T-cell (primary cell): ENCODE measurements at regions not wholly inside any gene's neighbourhood (a gene's known extent, or its start where the extent isn't known, plus 50 kb on each side); places are given as distances from the start of the nearest gene placed in this dataset.

Experiments used
- ATAC-seq, 4 experiments: fragments of 200-7000 bp in 3 of 4; fragments of 150-1000 bp in 1 of 4; cut with Tn5 transposase; replicated peaks in 1 of 4; 1 replicate in 3 of 4; 2 replicates in 1 of 4; pipeline ENCODE4 v1.10.0; 2021; ENCODE audit warnings: moderate library complexity in 3 of 4, mild to moderate bottlenecking in 2 of 4, moderate number of reproducible peaks in 1 of 4
- CTCF ChIA-PET, 2 donors: fragments of 300-600 bp; sonication (Branson Sonifier 250); formaldehyde crosslinking; loops; one replicate each; lab custom pipeline; 2022; ENCODE audit warnings: antibody characterized with exemption in 2 of 2; lab: Charles Lee
- POLR2A ChIA-PET, 2 donors: fragments of 300-600 bp; sonication (Branson Sonifier 250); formaldehyde crosslinking; loops; one replicate each; lab custom pipeline; 2022; ENCODE audit warnings: antibody characterized with exemption in 2 of 2; lab: Charles Lee
- DNase-seq, 35 experiments: peaks; one replicate each; pipeline versions ENCODE4 v3.0.0 to v3.0.0-alpha.2; 2013 to 2023
- H3K27ac ChIP-seq: one replicate; pipeline ENCODE4 v1.5.1; 2013; ENCODE audit warnings: low read length
- H3K27me3 ChIP-seq, 2 experiments: replicated peaks in 1 of 2; 1 replicate in 1 of 2; 2 replicates in 1 of 2; pipeline versions ENCODE4 v1.6.1 to v1.7.0; 2013; ENCODE audit warnings: low read length in 1 of 2, mixed read lengths in 1 of 2; ENCODE audit not compliant: control insufficient read depth in 2 of 2, insufficient read depth in 2 of 2; ENCODE audit errors: extremely low read depth in 1 of 2
- H3K36me3 ChIP-seq, 2 donors: 1 replicate in 1 of 2; 2 replicates in 1 of 2; pipeline versions ENCODE4 v1.6.1 to v1.7.0; 2013; ENCODE audit warnings: low read length in 1 of 2; ENCODE audit not compliant: control insufficient read depth in 2 of 2, insufficient read depth in 1 of 2; ENCODE audit errors: extremely low read depth in 1 of 2
- H3K4me1 ChIP-seq, 2 experiments: 1 replicate in 1 of 2; 2 replicates in 1 of 2; pipeline versions ENCODE4 v1.6.1 to v1.7.0; 2013; ENCODE audit warnings: low read length in 2 of 2, mixed read lengths in 1 of 2; ENCODE audit not compliant: insufficient read depth in 2 of 2, control insufficient read depth in 1 of 2; ENCODE audit errors: extremely low read depth in 1 of 2
- H3K4me3 ChIP-seq, 2 donors: 1 replicate in 1 of 2; 2 replicates in 1 of 2; pipeline versions ENCODE4 v1.5.1 to v1.7.0; 2013; ENCODE audit warnings: mild to moderate bottlenecking in 2 of 2, low read length in 1 of 2, moderate library complexity in 1 of 2; ENCODE audit not compliant: control insufficient read depth in 1 of 2; ENCODE audit errors: extremely low read depth in 1 of 2
- H3K9me3 ChIP-seq: 2 replicates; pipeline ENCODE4 v1.7.0; 2013
- H3K27ac Mint-ChIP-seq, 2 donors: one replicate each; pipeline ENCODE4 v1.8.0; 2020 to 2021; ENCODE audit warnings: mild to moderate bottlenecking in 2 of 2, mixed read lengths in 2 of 2
- H3K27me3 Mint-ChIP-seq, 2 donors: one replicate each; pipeline ENCODE4 v1.8.0; 2021 to 2022; ENCODE audit warnings: mixed read lengths in 2 of 2
- H3K36me3 Mint-ChIP-seq: one replicate; pipeline ENCODE4 v1.8.0; 2021; ENCODE audit warnings: mixed read lengths
- H3K4me1 Mint-ChIP-seq, 3 donors: one replicate each; pipeline ENCODE4 v1.8.0; 2020 to 2022; ENCODE audit warnings: mixed read lengths in 3 of 3, mild to moderate bottlenecking in 1 of 3
- H3K4me3 Mint-ChIP-seq, 3 donors: one replicate each; pipeline ENCODE4 v1.8.0; 2020 to 2022; ENCODE audit warnings: mild to moderate bottlenecking in 3 of 3, mixed read lengths in 3 of 3, moderate library complexity in 3 of 3
- H3K9me3 Mint-ChIP-seq, 3 donors: one replicate each; pipeline ENCODE4 v1.8.0; 2020 to 2022; ENCODE audit warnings: mixed read lengths in 3 of 3
- WGBS: methylation state at CpG from one replicate; pipeline ENCODE4 v1.1.5; 2013; ENCODE audit warnings: missing lambda C conversion rate; ENCODE audit not compliant: insufficient coverage; 5-methylcytosine and 5-hydroxymethylcytosine counted together

DNA sequence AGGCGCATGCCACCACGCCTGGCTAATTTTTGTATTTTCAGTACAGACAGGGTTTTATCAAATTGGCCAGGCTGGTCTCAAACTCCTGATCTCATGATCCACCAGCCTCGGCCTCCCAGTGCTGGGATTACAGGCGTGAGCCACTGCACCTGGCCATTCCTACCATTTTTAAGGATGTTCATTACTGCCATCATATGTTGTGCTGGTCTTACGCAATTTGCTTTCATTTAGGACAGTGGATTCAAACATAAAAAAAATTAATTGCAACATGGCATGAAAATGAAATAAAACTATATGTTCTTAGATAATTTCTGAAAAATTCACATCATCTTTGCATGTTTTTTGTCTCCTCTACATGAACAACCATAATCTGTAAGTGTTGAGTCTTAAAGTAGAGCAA lies 527.7 kb downstream of the LTN1 start:
- WGBS, result 82% methylated on average over 3 of the region's 5 CpGs
- Mint-ChIP-seq H3K36me3 (no peaks in the 10 kb centered on the region), H3K9me3 (no peaks in the 10 kb centered on the region), H3K4me3 (no peak overlapping the region), H3K4me1 (no peaks in the 10 kb centered on the region), H3K27ac (no peak overlapping the region), H3K27me3 (peaks cover 11% of the 10 kb centered on the region in 2 donors)
- no peak overlapping the region for H3K4me3 ChIP-seq
- no peaks in the 10 kb centered on the region for H3K9me3 ChIP-seq
- H3K4me1 ChIP-seq, result no peaks in the 10 kb centered on the region
- H3K27ac ChIP-seq, result no peak overlapping the region
- ChIA-PET POLR2A (no interaction called here), CTCF (no interaction called here)
- no peaks in the 10 kb centered on the region for H3K27me3 ChIP-seq
- H3K36me3 ChIP-seq, result no peaks in the 10 kb centered on the region
- DNase-seq (no peak), ATAC-seq (no peak)

DNA sequence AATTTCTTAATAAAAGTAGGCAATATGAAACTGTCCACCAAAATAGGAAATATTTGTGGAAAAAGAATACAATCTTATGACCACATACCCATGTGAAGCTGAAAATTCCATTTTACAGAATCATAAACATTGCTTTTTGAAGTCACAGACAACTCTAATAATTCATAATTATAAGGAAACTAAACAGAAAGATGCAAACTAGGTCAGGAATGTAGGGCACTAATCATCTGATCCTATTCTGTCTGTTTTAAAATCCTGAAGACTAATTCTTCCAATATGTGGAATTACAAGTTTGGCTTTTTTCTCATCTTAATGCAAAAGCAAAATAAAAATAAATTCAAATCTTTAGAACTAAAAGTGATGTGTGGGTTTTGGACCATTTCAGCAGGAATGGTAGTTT lies 528.6 kb downstream of the LTN1 start:
- no peaks in the 10 kb centered on the region for H3K36me3 Mint-ChIP-seq
- Histone ChIP-seq H3K27ac (no peak overlapping the region), H3K4me3 (no peak overlapping the region), H3K36me3 (no peaks in the 10 kb centered on the region), H3K27me3 (no peaks in the 10 kb centered on the region), H3K4me1 (no peaks in the 10 kb centered on the region), H3K9me3 (no peaks in the 10 kb centered on the region)
- no peak overlapping the region for H3K4me3 Mint-ChIP-seq
- DNase-seq (no peak), ATAC-seq (no peak)
- ChIA-PET POLR2A (no interaction called here), CTCF (no interaction called here)
- no peaks in the 10 kb centered on the region for H3K9me3 Mint-ChIP-seq
- H3K27ac Mint-ChIP-seq, result no peak overlapping the region
- H3K27me3 Mint-ChIP-seq, result peaks cover 7 to 8% of the 10 kb centered on the region in 2 donors
- H3K4me1 Mint-ChIP-seq, result no peaks in the 10 kb centered on the region

DNA sequence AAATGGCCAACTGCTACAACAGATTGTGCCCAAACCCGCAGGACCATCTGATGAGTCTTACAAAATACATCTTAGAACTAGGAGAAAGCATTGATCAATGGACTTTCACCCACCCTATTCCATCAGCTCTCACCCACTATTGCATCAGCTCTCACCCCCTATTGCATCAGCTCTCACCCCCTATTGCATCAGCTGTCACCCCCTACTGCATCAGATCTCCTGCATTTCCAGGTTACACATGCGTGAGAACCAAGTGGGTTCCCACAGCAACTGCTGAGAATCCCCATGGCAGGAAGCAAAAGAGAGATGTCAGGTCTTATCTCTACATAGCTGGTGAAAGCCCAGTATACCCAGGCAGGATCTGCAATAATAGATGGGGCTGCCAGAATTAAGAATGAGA lies 533.5 kb downstream of the LTN1 start:
- H3K27ac ChIP-seq, result no peak overlapping the region
- H3K4me1 ChIP-seq, result no peaks in the 10 kb centered on the region
- no peaks in the 10 kb centered on the region for H3K27me3 Mint-ChIP-seq
- no peaks in the 10 kb centered on the region for H3K4me1 Mint-ChIP-seq
- H3K4me3 ChIP-seq, result no peak overlapping the region
- no peaks in the 10 kb centered on the region for H3K9me3 Mint-ChIP-seq
- H3K36me3 ChIP-seq, result no peaks in the 10 kb centered on the region
- CTCF ChIA-PET, result no interaction called here
- POLR2A ChIA-PET, result no interaction called here
- H3K27ac Mint-ChIP-seq, result no peak overlapping the region
- no peak overlapping the region for H3K4me3 Mint-ChIP-seq
- DNase-seq (no peak), ATAC-seq (no peak)
- H3K9me3 ChIP-seq, result peaks cover 2% of the 10 kb centered on the region
- 68% methylated on average over 2 of the region's 2 CpGs for WGBS
- H3K36me3 Mint-ChIP-seq, result no peaks in the 10 kb centered on the region
- no peaks in the 10 kb centered on the region for H3K27me3 ChIP-seq

DNA sequence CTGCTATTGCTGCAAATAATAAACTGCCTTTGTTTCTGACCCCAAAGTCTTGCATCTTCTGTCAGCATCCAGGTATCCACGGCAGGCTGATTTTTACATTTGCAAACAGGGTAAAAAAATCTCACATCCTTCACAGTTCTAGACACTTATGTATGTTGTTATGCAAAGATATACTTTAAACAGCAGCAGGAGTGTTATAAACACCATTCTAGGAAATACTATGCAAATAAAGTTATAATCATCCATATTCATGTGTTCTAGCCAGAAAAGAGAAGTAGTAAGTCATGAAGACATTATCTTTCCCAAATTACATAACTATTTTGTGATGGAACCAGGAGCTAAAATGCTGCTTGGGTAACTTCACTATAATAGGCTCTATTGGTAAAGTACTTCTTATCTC lies 534.2 kb downstream of the LTN1 start:
- ATAC-seq (no peak), DNase-seq (no peak)
- H3K9me3 ChIP-seq, result peaks cover 2% of the 10 kb centered on the region
- H3K27me3 Mint-ChIP-seq, result no peaks in the 10 kb centered on the region
- H3K4me3 Mint-ChIP-seq, result no peak overlapping the region
- no peaks in the 10 kb centered on the region for H3K36me3 Mint-ChIP-seq
- H3K4me1 Mint-ChIP-seq, result no peaks in the 10 kb centered on the region
- no peaks in the 10 kb centered on the region for H3K9me3 Mint-ChIP-seq
- no peaks in the 10 kb centered on the region for H3K4me1 ChIP-seq
- CTCF ChIA-PET, result no interaction called here
- no peaks in the 10 kb centered on the region for H3K27me3 ChIP-seq
- POLR2A ChIA-PET, result no interaction called here
- no peaks in the 10 kb centered on the region for H3K36me3 ChIP-seq
- no peak overlapping the region for H3K27ac ChIP-seq
- no peak overlapping the region for H3K27ac Mint-ChIP-seq
- no peak overlapping the region for H3K4me3 ChIP-seq
- no CpG with 5 or more reads among the region's 1 CpG for WGBS

DNA sequence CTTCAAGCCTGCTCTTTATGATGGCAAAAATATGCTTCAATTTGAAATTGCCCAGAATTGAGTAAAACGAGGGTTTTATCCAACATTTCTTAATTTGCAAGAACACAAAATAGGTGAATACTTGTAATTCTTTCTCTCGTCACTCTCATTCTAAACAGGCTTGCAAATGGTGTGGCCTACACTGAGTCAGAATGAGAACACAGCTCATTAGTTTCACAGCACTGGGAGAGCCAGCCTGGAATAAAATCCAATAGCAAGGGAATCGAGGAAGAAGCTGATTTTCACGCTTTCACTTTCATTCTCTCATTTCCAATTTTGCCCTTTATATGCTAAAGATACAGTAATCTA lies 537.5 kb downstream of the LTN1 start:
- Mint-ChIP-seq H3K36me3 (no peaks in the 10 kb centered on the region), H3K27ac (no peak overlapping the region), H3K4me3 (no peak overlapping the region), H3K27me3 (no peaks in the 10 kb centered on the region), H3K9me3 (no peaks in the 10 kb centered on the region), H3K4me1 (no peaks in the 10 kb centered on the region)
- Histone ChIP-seq H3K9me3 (peaks cover 2% of the 10 kb centered on the region), H3K4me1 (no peaks in the 10 kb centered on the region), H3K27me3 (no peaks in the 10 kb centered on the region), H3K4me3 (no peak overlapping the region), H3K27ac (no peak overlapping the region), H3K36me3 (no peaks in the 10 kb centered on the region)
- no peak for ATAC-seq
- DNase-seq, result no peak
- ChIA-PET CTCF (no interaction called here), POLR2A (no interaction called here)
- WGBS, result 71% methylated on average over 1 of the region's 4 CpGs

DNA sequence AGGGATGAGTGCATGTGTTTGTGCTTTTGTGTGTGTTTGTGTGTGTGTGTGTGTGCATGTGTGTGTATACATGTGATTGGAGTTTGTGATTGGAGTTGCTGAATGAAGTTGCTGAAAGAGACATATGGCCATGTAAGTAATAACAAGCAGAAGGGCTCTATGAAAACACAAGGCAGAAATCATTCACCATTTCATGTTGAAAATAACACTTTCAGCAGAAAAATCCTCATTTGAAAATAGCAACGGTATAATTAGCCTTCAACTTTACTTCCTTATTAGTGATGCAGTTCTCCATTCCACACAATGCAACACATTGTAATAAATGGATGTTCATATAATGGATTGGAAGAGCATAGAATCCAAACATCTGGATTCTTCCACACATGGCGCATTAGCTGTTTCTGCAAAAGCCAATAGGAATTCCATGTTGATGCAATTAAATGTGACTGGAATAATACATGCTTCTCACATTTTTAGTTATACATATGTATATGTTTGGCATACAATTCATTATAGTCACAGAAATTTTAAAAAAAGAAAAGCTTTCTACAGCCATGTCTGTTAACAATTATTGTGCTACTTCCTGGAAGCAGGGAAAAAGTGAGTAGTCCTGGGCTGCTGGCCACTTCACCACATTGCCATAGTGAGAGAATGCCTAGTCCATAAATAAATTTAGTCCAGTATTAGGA lies 538.0 kb downstream of the LTN1 start:
- POLR2A ChIA-PET, result no interaction called here
- WGBS, result no CpG with 5 or more reads among the region's 2 CpGs
- Histone ChIP-seq H3K27me3 (no peaks in the 10 kb centered on the region), H3K4me3 (no peak overlapping the region), H3K36me3 (no peaks in the 10 kb centered on the region), H3K27ac (no peak overlapping the region), H3K9me3 (peaks cover 2% of the 10 kb centered on the region), H3K4me1 (no peaks in the 10 kb centered on the region)
- no peak for DNase-seq
- Mint-ChIP-seq H3K27me3 (no peaks in the 10 kb centered on the region), H3K9me3 (no peaks in the 10 kb centered on the region), H3K4me1 (no peaks in the 10 kb centered on the region), H3K36me3 (no peaks in the 10 kb centered on the region), H3K27ac (no peak overlapping the region), H3K4me3 (no peak overlapping the region)
- CTCF ChIA-PET, result no interaction called here
- no peak for ATAC-seq

DNA sequence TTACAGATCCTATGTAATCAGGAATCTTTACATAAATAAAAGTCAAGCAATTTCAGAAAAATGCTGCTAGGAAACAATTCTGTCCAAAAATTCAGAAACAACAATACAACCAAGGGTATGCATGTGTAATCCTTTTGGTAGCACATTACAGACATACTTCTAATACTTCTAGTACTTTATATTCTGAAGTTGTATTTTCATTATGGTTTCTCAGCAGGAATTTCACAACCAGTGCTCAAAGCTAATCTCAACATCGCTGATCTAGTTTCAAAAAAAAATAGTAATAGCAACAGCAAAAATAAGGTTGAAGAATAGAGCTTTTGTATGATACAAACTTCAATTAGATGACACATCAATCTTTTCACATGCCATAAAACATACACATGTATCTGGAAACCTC lies 545.2 kb downstream of the LTN1 start:
- Mint-ChIP-seq H3K36me3 (peaks cover 4% of the 10 kb centered on the region), H3K4me1 (no peaks in the 10 kb centered on the region), H3K27me3 (no peaks in the 10 kb centered on the region), H3K4me3 (no peak overlapping the region), H3K27ac (no peak overlapping the region), H3K9me3 (peaks cover 0 to 4% (median 0%) of the 10 kb centered on the region in 3 donors)
- H3K36me3 ChIP-seq, result no peaks in the 10 kb centered on the region
- H3K4me1 ChIP-seq, result no peaks in the 10 kb centered on the region
- CTCF ChIA-PET, result no interaction called here
- no peaks in the 10 kb centered on the region for H3K27me3 ChIP-seq
- POLR2A ChIA-PET, result no interaction called here
- H3K9me3 ChIP-seq, result no peaks in the 10 kb centered on the region
- no peak overlapping the region for H3K27ac ChIP-seq
- WGBS, result no CpG with 5 or more reads among the region's 1 CpG
- DNase-seq, result no peak
- no peak overlapping the region for H3K4me3 ChIP-seq
- no peak for ATAC-seq
